ENCODE measurements at regions not wholly inside any gene's neighbourhood (a gene's known extent, or its start where the extent isn't known, plus 50 kb on each side); places are given as distances from the start of the nearest gene placed in this dataset.
"Not testable (repeated sequence)": the region's sequence is repeated elsewhere in the genome, so short reads cannot be mapped to it uniquely, and the experiment has no call there.

- in situ Hi-C loops (cut with HindIII; ENCODE audit: low sequenced_read_pairs) = no loop called here
These were observed 81.4 kb downstream of the ALOX5AP start for GRCh38 chr13:30816736-30817135.

- in situ Hi-C loops (cut with HindIII; ENCODE audit: low sequenced_read_pairs) = no loop called here
These were observed 83.1 kb downstream of the ALOX5AP start for GRCh38 chr13:30818323-30818960.

GRCh38 chr13:30819136-30819888 is 84.0 kb downstream of the ALOX5AP start:
- in situ Hi-C loops (cut with HindIII; ENCODE audit: low sequenced_read_pairs) = no loop called here

- in situ Hi-C loops (cut with HindIII; ENCODE audit: low sequenced_read_pairs) = no loop called here
These were observed 84.7 kb upstream of the MEDAG start for GRCh38 chr13:30821421-30821820.

GRCh38 chr13:30824651-30825050 is 81.4 kb upstream of the MEDAG start:
- in situ Hi-C loops (cut with HindIII; ENCODE audit: low sequenced_read_pairs) = no loop called here

- in situ Hi-C loops (cut with HindIII; ENCODE audit: low sequenced_read_pairs) = no loop called here
These were observed 79.0 kb upstream of the MEDAG start for GRCh38 chr13:30826911-30827577.

- in situ Hi-C loops (cut with HindIII; ENCODE audit: low sequenced_read_pairs) = no loop called here
These were observed 78.5 kb upstream of the MEDAG start for GRCh38 chr13:30827578-30827925.

GRCh38 chr13:30829145-30829832 is 76.8 kb upstream of the MEDAG start:
- in situ Hi-C loops (cut with HindIII; ENCODE audit: low sequenced_read_pairs) = no loop called here

- in situ Hi-C loops (cut with HindIII; ENCODE audit: low sequenced_read_pairs) = no loop called here
These were observed 76.0 kb upstream of the MEDAG start for GRCh38 chr13:30829833-30830637.

- in situ Hi-C loops (cut with HindIII; ENCODE audit: low sequenced_read_pairs) = no loop called here
These were observed 75.5 kb upstream of the MEDAG start for GRCh38 chr13:30830638-30830965.

GRCh38 chr13:30831515-30831914 is 74.6 kb upstream of the MEDAG start:
- in situ Hi-C loops (cut with HindIII; ENCODE audit: low sequenced_read_pairs) = no loop called here

GRCh38 chr13:30832377-30832776 is 73.7 kb upstream of the MEDAG start:
- in situ Hi-C loops (cut with HindIII; ENCODE audit: low sequenced_read_pairs) = no loop called here

GRCh38 chr13:30832845-30833332 is 73.2 kb upstream of the MEDAG start:
- in situ Hi-C loops (cut with HindIII; ENCODE audit: low sequenced_read_pairs) = no loop called here

GRCh38 chr13:30835442-30835841 is 70.6 kb upstream of the MEDAG start:
- in situ Hi-C loops (cut with HindIII; ENCODE audit: low sequenced_read_pairs) = no loop called here

- in situ Hi-C loops (cut with HindIII; ENCODE audit: low sequenced_read_pairs) = no loop called here
These were observed 68.6 kb upstream of the MEDAG start for GRCh38 chr13:30837227-30838159.

GRCh38 chr13:30839636-30840035 is 66.4 kb upstream of the MEDAG start:
- in situ Hi-C loops (cut with HindIII; ENCODE audit: low sequenced_read_pairs) = not testable (repeated sequence)

GRCh38 chr13:30840515-30840914 is 65.6 kb upstream of the MEDAG start:
- in situ Hi-C loops (cut with HindIII; ENCODE audit: low sequenced_read_pairs) = no loop called here

- in situ Hi-C loops (cut with HindIII; ENCODE audit: low sequenced_read_pairs) = no loop called here
These were observed 64.9 kb upstream of the MEDAG start for GRCh38 chr13:30841154-30841553.

GRCh38 chr13:30843548-30843947 is 62.5 kb upstream of the MEDAG start:
- in situ Hi-C loops (cut with HindIII; ENCODE audit: low sequenced_read_pairs) = no loop called here

Measured in endothelial cell of hepatic sinusoid (primary cell).